ENCODE measurements at regions not wholly inside any gene's neighbourhood (a gene's known extent, or its start where the extent isn't known, plus 50 kb on each side); places are given as distances from the start of the nearest gene placed in this dataset.

- no peak for DNase-seq
Measured at GRCh38 chr9:1202512-1203280, 152.5 kb downstream of the DMRT2 start.

- no peak for DNase-seq
Measured at GRCh38 chr9:1207686-1208085, 157.5 kb downstream of the DMRT2 start.

GRCh38 chr9:1208157-1208556 lies 158.0 kb downstream of the DMRT2 start:
- no peak for DNase-seq

- DNase-seq, result no peak
Measured at GRCh38 chr9:1210954-1211353, 160.8 kb downstream of the DMRT2 start.

- DNase-seq, result no peak
Measured at GRCh38 chr9:1216532-1216931, 166.4 kb downstream of the DMRT2 start.

GRCh38 chr9:1217076-1217475 lies 166.9 kb downstream of the DMRT2 start:
- DNase-seq, result no peak

- no peak for DNase-seq
Measured at GRCh38 chr9:1219284-1219683, 169.1 kb downstream of the DMRT2 start.

- no peak for DNase-seq
Measured at GRCh38 chr9:1221298-1221697, 171.1 kb downstream of the DMRT2 start.

GRCh38 chr9:1222511-1222910 lies 172.4 kb downstream of the DMRT2 start:
- DNase-seq, result no peak

GRCh38 chr9:1231998-1232919 lies 182.1 kb downstream of the DMRT2 start:
- no peak for DNase-seq

- no peak for DNase-seq
Measured at GRCh38 chr9:1233568-1233967, 183.4 kb downstream of the DMRT2 start.

- DNase-seq, result no peak
Measured at GRCh38 chr9:1235650-1236049, 185.5 kb downstream of the DMRT2 start.

- no peak for DNase-seq
Measured at GRCh38 chr9:1236061-1236460, 185.9 kb downstream of the DMRT2 start.

- DNase-seq, result no peak
Measured at GRCh38 chr9:1238407-1238806, 188.2 kb downstream of the DMRT2 start.

- DNase-seq, result no peak
Measured at GRCh38 chr9:1248743-1249142, 198.6 kb downstream of the DMRT2 start.

- DNase-seq, result no peak
Measured at GRCh38 chr9:1253064-1253979, 203.2 kb downstream of the DMRT2 start.

- no peak for DNase-seq
Measured at GRCh38 chr9:1254071-1254470, 203.9 kb downstream of the DMRT2 start.

GRCh38 chr9:1256178-1256577 lies 206.0 kb downstream of the DMRT2 start:
- DNase-seq, result no peak

GRCh38 chr9:1261266-1261665 lies 211.1 kb downstream of the DMRT2 start:
- DNase-seq, result no peak

GRCh38 chr9:1261879-1262766 lies 212.0 kb downstream of the DMRT2 start:
- no peak for DNase-seq

- DNase-seq, result no peak
Measured at GRCh38 chr9:1267141-1267570, 217.0 kb downstream of the DMRT2 start.

GRCh38 chr9:1267581-1267980 lies 217.4 kb downstream of the DMRT2 start:
- no peak for DNase-seq

Measured in SHP77 (cell line).